ENCODE measurements at regions not wholly inside any gene's neighbourhood (a gene's known extent, or its start where the extent isn't known, plus 50 kb on each side); places are given as distances from the start of the nearest gene placed in this dataset.
"Not testable (repeated sequence)": the region's sequence is repeated elsewhere in the genome, so short reads cannot be mapped to it uniquely, and the experiment has no call there.

GRCh38 chr4:177494791-177495190 is 52.6 kb upstream of the AGA start:
- no peaks in the 10 kb centered on the region for H3K36me3 ChIP-seq (ENCODE audit: control insufficient read depth in 1 of 2, insufficient read depth in 2 of 2, low read length in 2 of 2)
- H3K9ac ChIP-seq (ENCODE audit: low read depth in 1 of 2, low read length in 2 of 2) = no peak overlapping the region
- no peak overlapping the region for H3K4me3 ChIP-seq (ENCODE audit: low read depth in 1 of 2, low read length in 2 of 2)
- H3K27ac ChIP-seq (ENCODE audit: low read depth, low read length) = no peak overlapping the region
- no peaks in the 10 kb centered on the region for H3K27me3 ChIP-seq (ENCODE audit: control insufficient read depth in 1 of 2, insufficient read depth in 2 of 2, low read length in 2 of 2)
- no peaks in the 10 kb centered on the region for H3K4me1 ChIP-seq (ENCODE audit: control insufficient read depth in 1 of 2, insufficient read depth in 2 of 2, low read length in 2 of 2)
- no peaks in the 10 kb centered on the region for H3K9me3 ChIP-seq (ENCODE audit: control insufficient read depth in 1 of 2, low read length in 2 of 2)

- H3K4me1 ChIP-seq (ENCODE audit: control insufficient read depth in 1 of 2, insufficient read depth in 2 of 2, low read length in 2 of 2); H3K36me3 ChIP-seq (ENCODE audit: control insufficient read depth in 1 of 2, insufficient read depth in 2 of 2, low read length in 2 of 2); H3K27me3 ChIP-seq (ENCODE audit: control insufficient read depth in 1 of 2, insufficient read depth in 2 of 2, low read length in 2 of 2); H3K9me3 ChIP-seq (ENCODE audit: control insufficient read depth in 1 of 2, low read length in 2 of 2); H3K27ac ChIP-seq (ENCODE audit: low read depth, low read length); H3K4me3 ChIP-seq (ENCODE audit: low read depth in 1 of 2, low read length in 2 of 2); H3K9ac ChIP-seq (ENCODE audit: low read depth in 1 of 2, low read length in 2 of 2): not testable (repeated sequence)
Measured at GRCh38 chr4:177495626-177496025, 53.4 kb upstream of the AGA start.

- H3K27ac ChIP-seq (ENCODE audit: low read depth, low read length) = no peak overlapping the region
- no peaks in the 10 kb centered on the region for H3K4me1 ChIP-seq (ENCODE audit: control insufficient read depth in 1 of 2, insufficient read depth in 2 of 2, low read length in 2 of 2)
- peaks cover 0 to 4% of the 10 kb centered on the region in 2 donors for H3K9me3 ChIP-seq (ENCODE audit: control insufficient read depth in 1 of 2, low read length in 2 of 2)
- no peaks in the 10 kb centered on the region for H3K36me3 ChIP-seq (ENCODE audit: control insufficient read depth in 1 of 2, insufficient read depth in 2 of 2, low read length in 2 of 2)
- H3K9ac ChIP-seq (ENCODE audit: low read depth in 1 of 2, low read length in 2 of 2) = no peak overlapping the region
- no peak overlapping the region for H3K4me3 ChIP-seq (ENCODE audit: low read depth in 1 of 2, low read length in 2 of 2)
- H3K27me3 ChIP-seq (ENCODE audit: control insufficient read depth in 1 of 2, insufficient read depth in 2 of 2, low read length in 2 of 2) = no peaks in the 10 kb centered on the region
Measured at GRCh38 chr4:177499537-177499936, 57.3 kb upstream of the AGA start.

GRCh38 chr4:177505171-177505615 is 63.0 kb upstream of the AGA start:
- Histone ChIP-seq H3K36me3 (ENCODE audit: control insufficient read depth in 1 of 2, insufficient read depth in 2 of 2, low read length in 2 of 2) (no peaks in the 10 kb centered on the region), H3K4me3 (ENCODE audit: low read depth in 1 of 2, low read length in 2 of 2) (no peak overlapping the region), H3K27me3 (ENCODE audit: control insufficient read depth in 1 of 2, insufficient read depth in 2 of 2, low read length in 2 of 2) (no peaks in the 10 kb centered on the region)

GRCh38 chr4:177508662-177509061 is 66.4 kb upstream of the AGA start:
- Histone ChIP-seq H3K36me3 (ENCODE audit: control insufficient read depth in 1 of 2, insufficient read depth in 2 of 2, low read length in 2 of 2) (no peaks in the 10 kb centered on the region), H3K27ac (ENCODE audit: low read depth, low read length) (no peak overlapping the region), H3K9ac (ENCODE audit: low read depth in 1 of 2, low read length in 2 of 2) (no peak overlapping the region), H3K4me3 (ENCODE audit: low read depth in 1 of 2, low read length in 2 of 2) (no peak overlapping the region), H3K9me3 (ENCODE audit: control insufficient read depth in 1 of 2, low read length in 2 of 2) (no peaks in the 10 kb centered on the region), H3K27me3 (ENCODE audit: control insufficient read depth in 1 of 2, insufficient read depth in 2 of 2, low read length in 2 of 2) (no peaks in the 10 kb centered on the region), H3K4me1 (ENCODE audit: control insufficient read depth in 1 of 2, insufficient read depth in 2 of 2, low read length in 2 of 2) (peaks cover 8 to 25% of the 10 kb centered on the region in 2 donors)

More at GRCh38 chr4:177505171-177505615, 63.0 kb upstream of the AGA start:
- H3K27ac ChIP-seq (ENCODE audit: low read depth, low read length) = no peak overlapping the region
- H3K9ac ChIP-seq (ENCODE audit: low read depth in 1 of 2, low read length in 2 of 2) = no peak overlapping the region
- peaks cover 8 to 25% of the 10 kb centered on the region in 2 donors for H3K4me1 ChIP-seq (ENCODE audit: control insufficient read depth in 1 of 2, insufficient read depth in 2 of 2, low read length in 2 of 2)
- peaks cover 0 to 4% of the 10 kb centered on the region in 2 donors for H3K9me3 ChIP-seq (ENCODE audit: control insufficient read depth in 1 of 2, low read length in 2 of 2)

- no peaks in the 10 kb centered on the region for H3K9me3 ChIP-seq (ENCODE audit: control insufficient read depth in 1 of 2, low read length in 2 of 2)
- H3K4me3 ChIP-seq (ENCODE audit: low read depth in 1 of 2, low read length in 2 of 2) = no peak overlapping the region
- no peaks in the 10 kb centered on the region for H3K27me3 ChIP-seq (ENCODE audit: control insufficient read depth in 1 of 2, insufficient read depth in 2 of 2, low read length in 2 of 2)
- H3K27ac ChIP-seq (ENCODE audit: low read depth, low read length) = no peak overlapping the region
- H3K9ac ChIP-seq (ENCODE audit: low read depth in 1 of 2, low read length in 2 of 2) = no peak overlapping the region
- peaks cover 8 to 25% of the 10 kb centered on the region in 2 donors for H3K4me1 ChIP-seq (ENCODE audit: control insufficient read depth in 1 of 2, insufficient read depth in 2 of 2, low read length in 2 of 2)
- no peaks in the 10 kb centered on the region for H3K36me3 ChIP-seq (ENCODE audit: control insufficient read depth in 1 of 2, insufficient read depth in 2 of 2, low read length in 2 of 2)
Measured at GRCh38 chr4:177509226-177509745, 67.0 kb upstream of the AGA start.

GRCh38 chr4:177511611-177512010 is 69.4 kb upstream of the AGA start:
- no peak overlapping the region for H3K4me3 ChIP-seq (ENCODE audit: low read depth in 1 of 2, low read length in 2 of 2)
- H3K4me1 ChIP-seq (ENCODE audit: control insufficient read depth in 1 of 2, insufficient read depth in 2 of 2, low read length in 2 of 2) = peaks cover 0 to 14% of the 10 kb centered on the region in 2 donors

GRCh38 chr4:177512646-177513045 is 70.4 kb upstream of the AGA start:
- Histone ChIP-seq H3K27ac (ENCODE audit: low read depth, low read length) (no peak overlapping the region), H3K9me3 (ENCODE audit: control insufficient read depth in 1 of 2, low read length in 2 of 2) (no peaks in the 10 kb centered on the region)

More at GRCh38 chr4:177511611-177512010, 69.4 kb upstream of the AGA start:
- no peak overlapping the region for H3K9ac ChIP-seq (ENCODE audit: low read depth in 1 of 2, low read length in 2 of 2)
- H3K27ac ChIP-seq (ENCODE audit: low read depth, low read length) = no peak overlapping the region
- no peaks in the 10 kb centered on the region for H3K27me3 ChIP-seq (ENCODE audit: control insufficient read depth in 1 of 2, insufficient read depth in 2 of 2, low read length in 2 of 2)
- no peaks in the 10 kb centered on the region for H3K9me3 ChIP-seq (ENCODE audit: control insufficient read depth in 1 of 2, low read length in 2 of 2)
- H3K36me3 ChIP-seq (ENCODE audit: control insufficient read depth in 1 of 2, insufficient read depth in 2 of 2, low read length in 2 of 2) = no peaks in the 10 kb centered on the region

GRCh38 chr4:177517862-177518261 is 75.6 kb upstream of the AGA start:
- Histone ChIP-seq H3K9me3 (ENCODE audit: control insufficient read depth in 1 of 2, low read length in 2 of 2) (no peaks in the 10 kb centered on the region), H3K4me1 (ENCODE audit: control insufficient read depth in 1 of 2, insufficient read depth in 2 of 2, low read length in 2 of 2) (no peaks in the 10 kb centered on the region), H3K36me3 (ENCODE audit: control insufficient read depth in 1 of 2, insufficient read depth in 2 of 2, low read length in 2 of 2) (no peaks in the 10 kb centered on the region), H3K9ac (ENCODE audit: low read depth in 1 of 2, low read length in 2 of 2) (no peak overlapping the region), H3K27ac (ENCODE audit: low read depth, low read length) (no peak overlapping the region), H3K4me3 (ENCODE audit: low read depth in 1 of 2, low read length in 2 of 2) (no peak overlapping the region), H3K27me3 (ENCODE audit: control insufficient read depth in 1 of 2, insufficient read depth in 2 of 2, low read length in 2 of 2) (no peaks in the 10 kb centered on the region)

More at GRCh38 chr4:177512646-177513045, 70.4 kb upstream of the AGA start:
- peaks cover 0 to 14% of the 10 kb centered on the region in 2 donors for H3K4me1 ChIP-seq (ENCODE audit: control insufficient read depth in 1 of 2, insufficient read depth in 2 of 2, low read length in 2 of 2)
- H3K4me3 ChIP-seq (ENCODE audit: low read depth in 1 of 2, low read length in 2 of 2) = no peak overlapping the region
- no peak overlapping the region for H3K9ac ChIP-seq (ENCODE audit: low read depth in 1 of 2, low read length in 2 of 2)
- H3K27me3 ChIP-seq (ENCODE audit: control insufficient read depth in 1 of 2, insufficient read depth in 2 of 2, low read length in 2 of 2) = no peaks in the 10 kb centered on the region
- no peaks in the 10 kb centered on the region for H3K36me3 ChIP-seq (ENCODE audit: control insufficient read depth in 1 of 2, insufficient read depth in 2 of 2, low read length in 2 of 2)

GRCh38 chr4:177519481-177520260 is 77.4 kb upstream of the AGA start:
- no peaks in the 10 kb centered on the region for H3K4me1 ChIP-seq (ENCODE audit: control insufficient read depth in 1 of 2, insufficient read depth in 2 of 2, low read length in 2 of 2)
- H3K9me3 ChIP-seq (ENCODE audit: control insufficient read depth in 1 of 2, low read length in 2 of 2) = no peaks in the 10 kb centered on the region
- H3K27me3 ChIP-seq (ENCODE audit: control insufficient read depth in 1 of 2, insufficient read depth in 2 of 2, low read length in 2 of 2) = no peaks in the 10 kb centered on the region
- no peak overlapping the region for H3K27ac ChIP-seq (ENCODE audit: low read depth, low read length)
- H3K36me3 ChIP-seq (ENCODE audit: control insufficient read depth in 1 of 2, insufficient read depth in 2 of 2, low read length in 2 of 2) = no peaks in the 10 kb centered on the region
- H3K9ac ChIP-seq (ENCODE audit: low read depth in 1 of 2, low read length in 2 of 2) = no peak overlapping the region
- no peak overlapping the region for H3K4me3 ChIP-seq (ENCODE audit: low read depth in 1 of 2, low read length in 2 of 2)
